Lung microvascular endothelial cell (primary cell): ENCODE measurements at regions not wholly inside any gene's neighbourhood (a gene's known extent, or its start where the extent isn't known, plus 50 kb on each side); places are given as distances from the start of the nearest gene placed in this dataset.
A peak's percentile ranks its signal among the peaks of the same experiment; 100 is the strongest.
"Not testable (repeated sequence)": the region's sequence is repeated elsewhere in the genome, so short reads cannot be mapped to it uniquely, and the experiment has no call there.

ENCODE experiments used
- DNase-seq, 2 donors: peaks; one replicate each; pipeline versions ENCODE4 v3.0.0 to v3.0.0-alpha.2; 2010; ENCODE audit warnings: low read depth in 2 of 2

DNA sequence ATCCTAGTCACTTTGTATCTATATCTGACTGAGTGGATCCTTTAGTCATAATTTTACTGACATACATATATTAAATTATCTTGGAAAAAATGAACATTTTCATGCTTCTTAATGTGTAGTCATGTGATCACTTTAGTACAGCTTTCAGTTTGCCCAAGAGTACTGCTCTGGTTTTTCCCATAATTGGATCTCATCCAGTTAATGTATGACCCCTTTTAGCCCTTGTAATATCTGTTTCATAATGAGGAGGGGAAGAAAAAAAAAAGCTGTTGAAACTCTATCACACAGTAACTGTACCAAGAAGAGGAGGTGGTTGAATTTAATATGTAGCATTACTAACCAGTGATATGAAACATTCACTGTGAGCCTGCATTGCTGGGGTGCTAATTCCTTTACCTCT is 328.7 kb downstream of the PTPRC start:
- no peak for DNase-seq

DNA sequence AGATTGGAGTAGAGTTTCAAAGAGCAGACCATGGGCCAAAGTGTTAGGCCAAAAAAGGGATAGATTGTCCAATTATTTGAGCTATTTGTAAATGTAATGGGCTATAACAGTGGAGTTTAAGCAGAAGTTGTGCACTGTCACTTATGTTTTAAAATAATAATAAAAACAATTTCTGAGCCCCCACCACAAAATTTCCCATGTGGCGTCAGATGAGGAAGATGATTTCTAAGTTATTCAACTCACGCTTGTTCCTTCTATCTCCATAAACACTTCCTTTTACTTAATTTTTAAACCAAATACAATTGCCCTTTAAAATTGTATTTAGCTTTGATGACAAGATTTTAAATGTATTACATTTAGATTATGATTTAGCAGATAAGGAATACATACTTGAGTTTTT is 330.0 kb downstream of the PTPRC start:
- DNase-seq: no peak

DNA sequence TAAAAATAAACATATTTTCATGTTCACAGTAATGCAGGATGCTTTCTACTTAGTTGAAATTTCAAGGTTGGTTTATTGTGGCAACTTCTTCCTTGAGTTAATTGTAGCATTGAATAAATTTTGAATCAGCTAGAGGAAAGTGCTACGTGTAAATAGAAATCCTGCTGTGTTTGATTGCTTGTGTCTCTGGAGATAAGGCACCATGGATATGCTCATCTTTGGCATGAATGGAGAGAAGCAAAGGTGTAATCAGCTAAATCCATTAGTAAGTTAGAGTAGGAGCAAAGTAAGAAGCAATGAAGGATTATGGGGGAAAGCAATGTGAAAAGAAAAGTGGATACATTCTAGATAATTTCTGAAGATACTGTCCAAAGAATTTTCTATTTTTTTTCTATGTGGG is 331.1 kb downstream of the PTPRC start:
- DNase-seq: no peak

DNA sequence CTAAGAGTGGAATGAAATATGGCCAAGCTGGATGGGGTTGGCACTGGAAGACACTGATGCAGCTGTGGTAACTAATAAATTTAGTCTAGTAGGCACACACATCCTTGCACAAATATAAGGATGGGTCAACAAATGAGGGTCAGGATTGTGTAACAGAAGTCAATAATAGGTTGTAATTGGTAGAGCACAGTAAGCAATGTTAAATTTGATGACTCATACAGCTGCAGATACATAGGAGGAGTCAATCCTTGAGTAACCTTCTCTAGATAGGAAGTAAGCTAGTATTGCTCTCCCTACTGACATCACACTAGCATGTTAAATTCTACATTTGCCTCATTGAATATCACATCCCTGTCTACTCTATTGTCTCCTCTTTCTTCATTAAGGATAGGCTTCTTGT is 332.1 kb downstream of the PTPRC start:
- DNase-seq: no peak

DNA sequence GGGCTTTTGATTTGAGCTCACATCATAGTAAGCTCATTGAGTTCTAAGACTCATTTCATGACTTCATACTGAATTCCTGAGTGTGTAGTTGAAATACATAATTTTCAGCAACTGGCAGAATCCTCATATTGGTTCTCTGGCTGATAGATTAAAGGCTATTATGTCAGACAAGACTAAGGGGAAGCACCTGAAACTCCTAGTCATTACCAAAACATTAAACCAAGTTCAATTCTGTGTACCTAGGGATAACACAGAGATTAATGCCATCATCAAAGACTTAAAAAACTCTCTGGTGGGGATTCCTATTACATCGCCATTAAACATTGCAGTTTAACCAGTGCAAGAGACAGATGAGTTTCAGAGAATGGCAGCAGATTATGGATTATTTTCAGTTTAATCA is 339.1 kb downstream of the PTPRC start:
- DNase-seq: no peak

DNA sequence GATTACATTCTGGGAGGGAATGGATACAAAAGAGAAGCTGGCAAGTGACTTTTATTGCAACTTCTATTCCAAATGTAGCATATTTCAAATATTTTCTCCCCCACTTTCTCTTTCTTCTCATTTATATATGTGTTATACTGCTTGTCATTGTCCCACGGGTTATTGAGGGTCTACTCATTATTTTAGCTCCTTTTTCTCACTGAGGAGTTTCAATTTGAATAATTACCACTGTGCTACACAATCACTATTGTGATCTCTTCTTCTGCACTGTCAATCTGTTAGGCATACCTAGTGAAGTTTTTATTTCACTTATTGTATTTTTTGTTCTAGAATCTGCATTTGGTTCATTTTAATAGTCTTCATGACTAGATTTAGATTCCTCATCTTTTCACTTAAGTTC is 339.7 kb downstream of the PTPRC start:
- no peak for DNase-seq

DNA sequence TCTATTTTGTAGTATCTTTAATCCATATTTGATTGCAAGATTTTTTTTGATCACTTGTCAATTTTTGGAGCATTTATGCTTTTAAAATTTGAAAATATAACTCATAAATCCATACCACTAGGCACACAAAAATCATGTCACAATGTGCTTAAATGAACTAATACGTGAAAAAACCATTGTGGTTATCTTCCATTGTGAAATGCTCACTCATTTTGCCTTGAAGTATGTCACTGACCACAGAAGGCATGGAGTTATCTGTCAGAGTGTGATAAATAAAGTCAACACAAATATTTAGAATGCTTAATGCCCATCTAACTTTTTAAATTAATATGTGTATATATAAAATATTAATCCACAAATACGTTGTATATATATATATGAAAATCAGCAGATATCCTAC is 347.2 kb downstream of the PTPRC start:
- DNase-seq: no peak

DNA sequence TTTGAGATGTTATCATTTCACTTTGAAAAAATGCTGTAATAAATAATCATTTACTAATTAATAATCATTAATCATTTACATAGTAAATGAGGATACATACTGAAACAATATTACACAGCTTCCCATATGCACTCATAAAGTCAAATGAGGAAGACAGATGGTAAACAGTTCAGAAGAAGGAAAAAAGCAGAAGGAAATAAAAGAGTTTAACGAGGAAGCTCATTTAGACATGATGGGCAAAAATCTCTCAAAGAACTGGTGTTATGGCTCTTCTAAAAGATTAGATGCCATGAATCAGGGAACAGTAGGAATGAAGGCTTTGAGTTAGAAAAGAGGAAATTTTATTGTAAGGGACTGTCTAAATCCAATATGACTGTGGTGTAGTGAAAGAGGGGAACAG is 347.6 kb downstream of the PTPRC start:
- DNase-seq: no peak

DNA sequence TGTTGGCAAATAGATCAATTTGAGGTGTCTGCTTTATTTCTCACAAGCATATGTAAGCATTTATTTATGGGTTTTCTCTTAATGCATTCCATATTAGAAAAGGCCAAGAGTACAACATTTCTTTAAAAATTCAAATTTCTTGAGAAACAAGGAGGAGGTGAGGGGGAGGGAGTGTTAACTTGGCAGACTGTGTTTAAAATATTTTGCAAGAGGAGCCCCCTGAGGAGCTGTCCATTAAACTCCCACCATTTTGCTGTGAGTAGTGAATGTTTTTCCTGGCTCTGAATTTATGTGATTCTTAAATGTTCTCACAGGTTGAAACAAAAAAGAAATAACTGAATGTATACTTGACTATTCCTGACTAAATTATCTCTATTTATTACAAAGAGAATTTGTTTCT is 363.8 kb downstream of the PTPRC start:
- DNase-seq: no peak

DNA sequence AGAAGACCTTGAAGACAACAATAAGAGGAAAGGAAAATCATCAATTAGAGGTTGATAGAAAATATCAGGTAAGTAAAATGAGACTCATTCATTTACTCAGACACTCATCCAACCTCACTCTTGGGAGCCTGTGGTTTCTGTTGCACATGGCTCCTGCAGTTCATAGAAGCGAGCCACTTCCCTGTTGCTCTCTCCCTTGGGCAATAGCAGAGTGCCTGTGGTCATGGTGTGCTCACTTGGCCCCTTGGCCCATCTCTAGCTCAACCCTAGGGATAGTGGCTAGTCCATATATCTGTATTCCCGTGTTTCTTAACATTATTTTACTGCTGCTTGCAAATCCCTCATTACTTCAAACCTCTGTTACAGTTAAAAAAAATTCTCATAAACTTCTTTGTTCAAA is 368.6 kb downstream of the PTPRC start:
- DNase-seq: no peak

DNA sequence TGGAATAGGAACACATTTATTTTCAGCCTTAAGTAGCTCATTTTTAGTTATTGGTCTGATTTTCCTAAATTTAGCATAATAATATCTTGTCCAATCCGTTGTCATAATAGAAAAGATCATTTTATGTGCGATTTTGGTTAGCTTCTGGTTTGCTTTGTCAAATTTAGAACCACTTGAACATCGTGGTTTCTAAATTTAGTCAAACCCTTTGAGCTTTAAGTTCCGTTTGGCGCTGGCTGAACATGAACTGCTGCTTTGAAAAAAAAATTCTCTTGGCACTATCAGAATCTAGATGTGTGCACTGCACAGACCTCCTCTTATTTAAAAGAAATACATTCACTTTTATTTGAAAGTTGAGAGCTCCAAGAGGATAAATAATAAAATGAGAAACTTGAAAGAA is 370.6 kb downstream of the PTPRC start:
- no peak for DNase-seq

DNA sequence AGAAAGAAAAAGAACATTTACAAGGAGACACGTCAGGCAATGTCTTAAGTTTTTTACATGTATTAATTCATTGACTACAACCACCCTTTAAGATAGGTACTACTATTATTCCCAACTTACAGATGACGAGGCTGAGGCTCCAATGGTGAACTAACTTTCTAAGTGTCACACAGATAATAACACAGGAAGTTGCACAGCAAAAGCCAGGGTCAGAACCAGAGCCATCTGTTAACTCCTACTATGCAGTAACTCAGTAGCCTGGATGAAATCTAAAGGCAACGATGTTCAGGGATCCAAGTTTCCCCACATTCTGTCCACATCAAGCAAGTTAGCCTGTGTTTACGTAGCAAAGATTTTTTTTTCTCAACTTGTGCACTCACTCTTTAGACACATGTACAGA is 371.7 kb downstream of the PTPRC start:
- DNase-seq: no peak

DNA sequence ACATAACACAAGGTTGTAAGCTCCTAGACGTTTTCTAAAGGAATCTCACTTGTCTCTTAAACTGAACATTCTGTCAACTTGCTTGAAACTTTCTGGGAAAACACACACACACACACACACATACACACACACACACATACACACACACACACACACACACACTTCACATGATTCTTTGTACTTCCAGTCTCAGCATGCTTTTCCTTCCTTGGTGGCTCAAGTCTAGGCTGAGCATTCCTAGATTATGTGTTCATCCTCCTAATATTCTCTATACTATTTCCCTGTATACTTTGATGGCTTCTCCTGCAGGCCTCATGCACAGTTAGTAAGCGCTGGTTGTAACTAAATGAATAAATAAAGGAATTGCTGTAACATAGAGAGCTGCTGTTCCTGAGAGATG is 372.1 kb downstream of the PTPRC start:
- DNase-seq: no peak

DNA sequence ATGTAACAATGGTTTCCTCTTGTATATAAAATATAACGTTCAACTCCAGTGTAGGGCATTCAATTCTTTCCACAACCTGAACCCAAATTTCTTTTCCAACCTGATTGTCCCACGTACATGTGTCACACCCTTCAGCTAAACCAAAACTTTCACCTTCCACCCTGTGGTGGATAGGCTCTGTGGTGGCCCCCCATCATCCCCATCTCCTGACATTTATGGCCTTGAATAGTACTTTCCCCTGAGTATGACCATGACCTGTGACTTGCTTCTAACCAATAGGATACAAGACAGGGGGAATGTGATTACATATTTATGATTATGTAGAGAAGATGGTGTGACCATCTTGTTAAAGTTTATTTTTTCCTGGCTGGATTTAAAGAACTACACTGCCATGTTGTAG is 377.0 kb downstream of the PTPRC start:
- no peak for DNase-seq

DNA sequence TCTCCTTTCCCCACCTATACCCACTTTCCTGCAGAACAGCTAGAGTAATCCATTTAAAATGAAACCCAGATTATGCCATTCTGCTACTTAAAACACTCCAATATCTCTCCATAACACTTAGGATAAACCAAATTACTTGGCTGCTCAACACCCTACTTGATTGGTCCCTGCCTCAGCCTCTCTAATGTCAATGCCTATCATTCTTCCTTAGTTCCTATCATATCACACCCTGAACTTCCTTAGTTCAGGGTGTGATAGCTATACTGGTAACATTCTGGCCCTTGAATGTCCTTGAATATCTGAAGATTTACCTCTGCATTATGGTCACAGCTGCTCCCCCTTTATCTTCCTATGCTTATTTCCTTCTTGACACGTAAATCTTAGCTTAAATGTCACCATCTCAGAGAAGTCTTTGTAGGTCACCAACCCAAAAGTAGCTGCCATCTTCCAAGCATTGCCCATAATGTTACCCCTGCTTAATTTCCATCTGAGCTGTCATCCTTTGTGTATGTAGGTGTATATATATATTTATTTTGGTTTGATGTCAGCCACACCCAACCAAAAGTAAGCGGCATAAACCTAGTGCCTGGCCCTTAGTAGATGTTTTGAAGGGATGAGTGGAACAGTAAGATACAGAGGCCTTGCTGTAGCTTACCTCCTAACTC is 379.8 kb downstream of the PTPRC start:
- no peak for DNase-seq

DNA sequence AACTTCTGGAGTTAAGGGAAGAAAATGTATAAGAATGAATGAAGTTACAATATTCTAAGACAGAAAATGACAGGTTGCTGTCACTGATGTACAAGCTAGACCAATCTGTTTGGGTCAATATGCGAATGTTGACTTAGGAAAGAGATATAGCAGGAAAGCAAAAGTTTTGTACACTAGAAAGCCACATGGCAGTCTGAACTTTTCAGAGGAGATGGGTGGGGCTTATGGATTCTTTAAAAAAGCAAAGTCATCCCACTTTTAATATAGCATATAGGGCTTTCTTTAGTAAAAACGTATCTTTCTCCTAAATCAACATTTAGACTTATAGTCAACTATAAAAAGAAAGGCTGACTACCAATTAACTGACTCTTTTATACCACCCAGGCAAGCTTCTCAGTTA is 381.2 kb downstream of the PTPRC start:
- no peak for DNase-seq

DNA sequence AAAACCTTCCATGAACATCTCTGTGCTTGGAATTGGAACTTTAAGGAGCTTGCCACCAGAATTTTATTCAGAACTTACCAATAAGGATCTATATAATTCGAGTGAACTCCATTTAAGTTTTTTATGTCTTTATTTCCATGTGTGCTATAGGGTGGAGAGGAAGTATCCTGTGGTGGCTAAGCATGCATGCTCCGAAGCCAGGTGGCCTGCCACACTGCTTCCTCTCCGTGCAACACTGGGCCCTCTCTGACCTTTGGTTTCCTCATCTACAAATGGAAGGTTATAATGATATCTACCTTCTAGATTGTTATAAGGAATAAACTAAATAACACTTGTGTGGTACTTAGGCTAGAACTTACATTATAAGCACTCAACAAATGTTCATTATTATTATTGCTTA is 382.1 kb downstream of the PTPRC start:
- DNase-seq: peak in 1 of 2 donors; percentile 3

DNA sequence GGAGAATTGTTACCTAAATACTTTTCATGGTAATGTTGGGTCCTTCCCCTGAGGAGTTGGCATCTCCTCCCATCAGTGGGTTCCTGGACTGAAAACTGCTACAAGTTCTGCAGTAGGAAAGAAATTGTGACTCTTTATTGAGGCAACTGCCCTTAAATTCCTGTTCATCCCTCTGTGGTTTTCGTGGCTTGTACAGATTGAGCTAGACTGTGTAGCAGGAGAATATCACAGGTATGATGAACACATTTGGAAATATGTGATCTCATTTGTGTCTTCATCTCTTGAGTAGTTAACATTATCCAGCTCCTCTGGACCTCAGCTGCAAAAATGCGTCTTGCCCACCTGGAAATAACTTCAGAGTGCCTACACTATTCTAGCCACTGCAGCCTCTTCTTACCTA is 390.6 kb downstream of the PTPRC start:
- DNase-seq: no peak

DNA sequence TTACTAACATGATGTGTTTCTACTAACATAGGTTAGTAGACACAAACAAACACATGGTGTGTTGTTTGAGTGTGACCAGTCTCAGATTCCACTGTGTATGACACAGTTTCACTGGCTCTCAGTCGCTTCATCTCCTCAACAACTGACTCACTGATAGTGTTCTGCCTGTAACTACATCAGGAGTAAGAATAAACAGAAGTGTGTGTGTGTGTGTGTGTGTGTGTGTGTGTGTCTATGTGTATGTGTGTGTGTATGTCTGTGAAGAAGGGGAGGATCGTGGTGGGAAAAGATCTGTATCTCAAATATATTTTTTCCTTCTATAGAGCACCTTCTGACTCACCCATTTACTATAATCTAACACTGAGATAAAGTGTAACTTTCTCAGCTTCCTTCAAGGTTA is 391.0 kb downstream of the PTPRC start:
- no peak for DNase-seq

DNA sequence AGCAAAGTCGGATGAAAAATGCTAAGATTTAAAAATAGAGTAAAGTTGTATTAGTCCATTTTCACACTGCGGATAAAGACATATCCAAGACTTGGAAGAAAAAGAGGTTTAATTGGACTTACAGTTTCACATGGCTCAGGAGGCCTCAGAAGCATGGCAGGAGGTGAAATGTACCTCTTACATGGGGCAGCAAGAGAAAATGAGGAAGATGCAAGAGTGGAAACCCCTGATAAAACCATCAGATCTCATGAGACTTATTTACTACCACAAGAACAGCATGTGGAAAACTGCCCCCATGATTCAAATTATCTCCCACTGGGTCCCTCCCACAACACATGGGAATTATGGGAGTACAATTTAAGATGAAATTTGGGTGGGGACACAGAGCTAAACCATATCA is 391.7 kb downstream of the PTPRC start:
- DNase-seq: not testable (repeated sequence)

DNA sequence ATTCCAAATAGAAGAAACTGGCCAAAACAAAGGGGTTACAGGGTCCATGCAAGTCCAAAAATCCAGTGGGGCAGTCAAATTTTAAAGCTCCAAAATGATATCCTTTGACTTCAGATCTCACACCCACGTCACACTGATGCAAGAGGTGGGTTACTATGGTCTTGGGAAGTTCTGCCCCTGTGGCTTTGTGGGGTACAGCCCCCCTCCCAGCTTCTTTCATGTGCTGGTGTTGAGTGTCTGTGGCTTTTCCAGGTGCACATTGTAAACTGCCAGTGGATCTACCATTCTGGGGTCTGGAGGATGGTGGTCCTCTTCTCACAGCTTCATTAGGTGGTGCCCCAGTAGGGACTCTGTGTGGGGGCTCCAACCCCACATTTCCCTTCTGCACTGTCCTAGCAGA is 392.3 kb downstream of the PTPRC start:
- DNase-seq: not testable (repeated sequence)

DNA sequence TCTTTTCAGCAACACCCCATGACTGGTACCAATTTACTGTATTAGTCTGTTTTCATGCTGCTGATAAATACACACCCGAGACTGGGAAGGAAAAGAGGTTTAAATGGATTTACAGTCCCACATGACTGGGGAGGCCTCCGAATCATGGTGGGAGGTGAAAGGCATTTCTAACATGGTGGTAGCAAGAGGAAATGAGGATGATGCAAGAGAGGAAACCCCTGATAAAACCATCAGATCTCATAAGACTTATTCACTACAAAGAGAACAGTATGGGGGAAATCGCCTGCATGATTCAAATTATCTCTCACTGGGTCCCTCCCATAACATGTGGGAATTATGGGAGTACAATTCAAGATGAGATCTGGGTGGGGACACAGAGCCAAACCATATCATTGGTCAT is 393.6 kb downstream of the PTPRC start:
- not testable (repeated sequence) for DNase-seq

DNA sequence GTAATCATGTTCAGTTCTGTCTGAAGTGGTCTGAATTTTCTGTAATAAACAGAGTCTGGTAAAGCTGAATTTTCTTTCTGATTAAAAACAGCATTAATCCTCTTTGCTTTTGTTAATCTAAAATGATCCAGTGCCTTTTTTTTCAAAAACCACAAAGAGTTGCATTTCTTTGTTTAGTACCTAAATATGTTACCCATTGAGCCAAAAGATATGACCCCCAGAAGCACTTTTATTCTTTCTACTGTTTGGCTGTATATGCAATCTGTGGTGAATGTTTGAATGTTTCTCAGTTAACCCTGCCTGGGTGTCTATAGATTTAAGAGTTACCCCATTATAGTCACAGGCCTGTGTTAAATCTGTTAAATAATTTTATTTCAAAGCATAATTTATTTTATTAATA is 394.8 kb downstream of the PTPRC start:
- DNase-seq: no peak

DNA sequence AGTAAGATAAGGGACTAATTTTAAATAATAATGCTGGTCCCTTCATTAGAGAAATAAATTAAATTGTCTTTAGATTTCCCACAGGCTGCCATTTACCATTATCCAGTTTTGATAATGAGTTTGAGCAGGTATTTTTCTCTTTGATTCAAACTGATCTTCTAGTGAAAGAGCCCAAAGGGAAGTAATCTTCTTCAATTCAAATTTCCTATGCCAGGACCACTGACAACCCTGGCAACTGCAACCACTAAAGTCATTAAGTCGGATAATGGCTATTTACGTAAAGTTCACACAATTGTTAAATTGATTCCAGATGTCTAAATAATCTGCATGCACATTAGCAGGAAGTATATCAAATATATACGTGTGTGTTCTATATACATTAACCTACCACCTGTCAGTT is 399.3 kb downstream of the PTPRC start:
- DNase-seq: no peak
